GM19467 (cell line): ENCODE measurements at regions not wholly inside any gene's neighbourhood (a gene's known extent, or its start where the extent isn't known, plus 50 kb on each side); places are given as distances from the start of the nearest gene placed in this dataset.

ENCODE experiments used
- ATAC-seq: cut with Tn5 transposase; IDR thresholded peaks from one replicate; pipeline ENCODE4 v1.9.1; 2021; ENCODE audit warnings: mild to moderate bottlenecking, moderate library complexity; ENCODE audit not compliant: unreplicated experiment

- ATAC-seq = no peak
These were observed 108.6 kb upstream of the RUNX3 start for GRCh38 chr1:25038699-25039098.

DNA sequence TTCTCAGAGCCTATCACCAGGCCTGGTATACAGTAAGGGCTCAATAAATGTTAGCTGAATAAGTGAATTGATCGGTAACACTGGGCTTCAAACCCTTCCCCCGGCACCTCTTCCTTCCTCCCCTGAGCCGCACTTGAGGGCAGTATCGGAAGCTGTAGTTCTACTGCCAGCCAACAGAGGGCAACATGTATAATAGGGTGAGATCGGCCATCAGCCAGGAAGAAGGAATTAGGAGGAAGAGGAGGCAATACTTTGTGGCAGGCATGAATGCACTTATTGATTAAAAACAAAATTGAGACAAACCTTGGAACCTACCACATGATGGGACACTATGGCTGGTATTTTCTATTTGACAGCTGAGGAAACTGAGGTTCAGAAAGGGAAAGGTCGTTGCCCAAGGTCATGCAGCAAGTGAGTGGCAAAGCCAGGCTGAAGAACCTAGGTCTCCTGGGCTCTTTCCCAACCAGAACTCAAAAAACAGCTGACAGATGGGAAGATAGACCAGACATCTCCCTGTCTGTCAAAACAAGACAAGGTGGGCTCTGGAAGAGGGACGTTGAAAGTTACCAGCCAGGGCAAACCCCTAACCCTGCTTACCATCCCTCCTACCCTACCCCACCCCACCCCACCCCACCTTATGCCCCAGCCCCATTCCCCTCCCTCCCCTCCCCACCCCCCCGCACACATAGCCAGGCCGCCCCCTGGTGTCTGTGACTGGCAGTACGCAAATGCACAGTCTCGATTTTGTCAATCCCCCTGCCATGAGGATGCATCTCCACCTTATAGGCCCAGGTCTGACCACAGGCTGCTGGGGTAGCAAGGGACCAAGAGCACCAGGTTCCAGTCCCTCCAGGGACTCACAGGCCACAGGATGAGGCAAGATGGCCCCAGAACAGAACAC lies 107.3 kb upstream of the RUNX3 start:
- ATAC-seq = no peak

DNA sequence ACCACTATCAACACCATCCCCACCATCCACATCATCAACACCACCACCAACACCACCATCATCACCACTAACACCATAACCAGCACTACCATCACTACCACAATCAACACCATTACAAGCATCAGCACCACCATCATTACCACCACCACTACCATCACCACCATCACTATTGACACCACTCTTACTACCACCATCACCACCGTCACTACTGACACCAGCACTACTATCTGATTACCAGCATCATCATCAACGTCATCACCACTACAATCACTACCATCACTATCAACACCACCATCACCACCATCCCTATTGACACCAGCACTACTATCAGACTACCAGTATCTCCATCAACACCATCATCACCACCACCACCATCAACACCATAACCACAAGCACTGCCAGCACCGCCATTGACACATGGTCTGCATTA lies 106.1 kb upstream of the RUNX3 start:
- no peak for ATAC-seq

DNA sequence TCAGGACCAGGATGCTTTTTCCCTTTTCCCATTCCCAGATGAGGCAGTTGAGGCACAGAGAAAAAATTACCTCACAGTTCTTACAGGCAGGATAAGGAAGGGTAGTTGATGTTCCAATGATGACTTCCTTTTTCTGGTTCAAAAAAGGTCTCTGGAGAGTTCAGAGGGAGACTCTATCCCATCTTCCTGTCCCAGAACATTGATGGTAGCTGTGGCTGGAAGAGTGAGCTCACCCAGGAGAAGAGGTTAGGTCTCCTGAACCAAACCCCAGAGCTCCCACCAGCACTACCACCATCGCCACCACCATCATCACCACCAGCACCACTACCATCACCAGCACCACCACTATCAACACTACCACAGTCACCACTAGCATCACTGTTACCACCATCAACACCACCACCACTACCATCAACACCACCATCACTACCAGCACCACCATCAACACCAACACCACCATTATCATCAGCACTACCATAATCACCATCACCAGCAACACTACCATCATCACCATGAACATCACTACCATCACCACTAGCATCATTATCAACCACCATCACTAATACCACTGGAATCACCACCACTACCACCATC lies 105.5 kb upstream of the RUNX3 start:
- ATAC-seq = no peak

GRCh38 chr1:25034736-25035522 lies 104.9 kb upstream of the RUNX3 start:
- no peak for ATAC-seq

GRCh38 chr1:25033828-25034705 lies 104.0 kb upstream of the RUNX3 start:
- ATAC-seq = no peak

- ATAC-seq = no peak
These were observed 103.2 kb upstream of the RUNX3 start for GRCh38 chr1:25033030-25033827.

DNA sequence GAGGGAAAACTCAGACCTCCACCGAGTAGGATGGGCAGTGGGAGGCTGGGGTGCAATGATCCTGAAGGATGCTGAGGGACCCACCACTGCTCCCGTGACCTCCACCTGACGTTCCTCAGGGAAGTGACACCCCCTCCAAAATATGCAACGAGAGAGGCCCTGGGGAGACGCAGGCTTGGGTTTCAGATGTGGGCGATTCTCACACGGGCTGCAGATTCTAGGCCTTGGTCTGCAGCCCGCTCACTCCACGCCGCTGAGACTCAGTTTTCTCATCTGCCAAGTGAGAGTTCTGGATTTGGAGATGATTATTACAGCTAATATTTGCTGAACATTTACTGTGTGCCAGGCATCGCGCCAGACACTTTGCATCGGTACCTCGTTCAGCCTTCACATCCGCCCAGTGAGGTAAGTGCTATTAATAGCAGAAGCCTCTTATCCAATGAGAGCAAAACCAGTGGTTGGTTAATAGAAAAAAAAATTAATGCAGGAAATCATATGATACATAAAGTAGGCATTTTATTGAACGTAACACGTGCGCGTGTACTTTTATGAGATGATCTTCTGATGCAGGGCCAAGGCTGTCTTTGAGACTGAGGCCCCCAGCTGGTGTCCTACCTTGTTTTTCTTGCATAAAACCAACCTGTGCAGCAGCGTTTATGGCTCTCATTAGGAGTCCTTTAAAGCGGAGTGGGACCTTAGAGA lies 102.0 kb upstream of the RUNX3 start:
- ATAC-seq = no peak

DNA sequence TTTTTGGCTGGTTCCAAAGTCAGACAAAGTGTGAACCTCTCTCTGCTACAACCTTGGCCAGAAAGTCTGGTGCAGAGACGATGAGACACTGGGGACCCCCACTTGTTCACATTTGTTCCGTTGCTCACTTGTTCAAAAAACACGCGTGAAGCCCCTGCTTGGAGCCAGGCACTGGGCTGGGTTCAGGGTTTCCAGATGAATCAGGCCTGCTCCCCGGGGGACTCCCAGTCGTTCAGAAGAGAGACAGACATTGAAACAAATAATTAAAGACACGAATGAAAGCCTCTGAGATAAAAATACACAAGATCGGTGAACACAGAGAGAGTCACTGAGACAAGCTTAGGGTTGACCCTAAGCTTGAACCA lies 101.5 kb upstream of the RUNX3 start:
- ATAC-seq = no peak

- ATAC-seq = no peak
These were observed 100.9 kb upstream of the RUNX3 start for GRCh38 chr1:25030674-25031589.

DNA sequence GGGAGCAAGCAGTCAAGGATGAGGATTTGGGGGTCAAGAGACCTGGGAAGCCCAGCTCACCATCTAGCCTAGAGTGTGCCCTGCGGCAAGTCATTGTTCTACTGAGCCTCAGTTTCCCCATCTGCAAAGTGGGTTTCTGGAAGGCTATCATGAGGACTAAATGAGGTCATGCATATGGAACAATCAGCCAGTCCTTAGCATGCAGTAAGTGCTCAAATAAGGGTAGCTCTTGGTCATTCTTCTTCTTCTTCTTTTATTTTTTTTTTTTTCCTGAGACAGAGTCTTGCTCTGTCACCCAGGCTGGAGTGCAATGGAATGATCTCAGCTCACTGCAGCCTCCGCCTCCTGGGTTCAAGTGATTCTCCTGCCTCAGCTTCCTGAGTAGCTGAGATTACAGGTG lies 99.9 kb upstream of the RUNX3 start:
- ATAC-seq = no peak

DNA sequence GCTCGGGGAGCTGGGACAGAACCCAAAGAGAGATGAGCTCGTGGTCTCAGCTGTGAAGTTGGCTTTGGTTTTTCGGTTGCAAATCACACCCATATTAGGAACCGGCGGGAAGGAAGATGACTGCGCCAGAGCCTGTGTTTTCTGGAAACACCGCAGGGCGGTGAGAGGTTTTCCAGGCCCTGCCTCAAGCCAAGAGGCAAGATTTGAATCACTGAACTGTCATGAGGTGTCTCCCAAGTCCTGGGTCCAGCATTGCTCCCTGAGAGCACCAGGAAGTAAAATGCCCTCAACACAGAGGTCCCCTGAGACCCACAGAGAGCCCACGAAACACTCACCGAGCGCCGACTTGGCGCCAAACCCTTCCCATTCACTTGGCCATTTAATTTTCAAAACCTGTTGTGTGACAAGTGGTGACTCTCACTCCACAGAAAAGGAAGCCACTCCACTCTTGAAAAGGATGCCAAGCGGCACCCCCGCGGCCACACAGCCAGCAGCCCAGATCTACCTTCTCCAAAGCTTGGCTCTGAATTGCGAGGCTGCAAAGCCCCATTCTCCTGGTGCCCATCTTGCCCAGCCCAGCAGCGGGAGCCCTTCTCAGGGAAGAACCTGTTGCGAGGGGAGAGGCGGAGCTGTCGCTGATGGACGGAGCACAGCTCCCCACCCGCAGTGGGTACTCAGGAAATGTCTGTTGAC lies 99.0 kb upstream of the RUNX3 start:
- ATAC-seq = no peak

GRCh38 chr1:25028587-25028906 lies 98.5 kb upstream of the RUNX3 start:
- no peak for ATAC-seq

DNA sequence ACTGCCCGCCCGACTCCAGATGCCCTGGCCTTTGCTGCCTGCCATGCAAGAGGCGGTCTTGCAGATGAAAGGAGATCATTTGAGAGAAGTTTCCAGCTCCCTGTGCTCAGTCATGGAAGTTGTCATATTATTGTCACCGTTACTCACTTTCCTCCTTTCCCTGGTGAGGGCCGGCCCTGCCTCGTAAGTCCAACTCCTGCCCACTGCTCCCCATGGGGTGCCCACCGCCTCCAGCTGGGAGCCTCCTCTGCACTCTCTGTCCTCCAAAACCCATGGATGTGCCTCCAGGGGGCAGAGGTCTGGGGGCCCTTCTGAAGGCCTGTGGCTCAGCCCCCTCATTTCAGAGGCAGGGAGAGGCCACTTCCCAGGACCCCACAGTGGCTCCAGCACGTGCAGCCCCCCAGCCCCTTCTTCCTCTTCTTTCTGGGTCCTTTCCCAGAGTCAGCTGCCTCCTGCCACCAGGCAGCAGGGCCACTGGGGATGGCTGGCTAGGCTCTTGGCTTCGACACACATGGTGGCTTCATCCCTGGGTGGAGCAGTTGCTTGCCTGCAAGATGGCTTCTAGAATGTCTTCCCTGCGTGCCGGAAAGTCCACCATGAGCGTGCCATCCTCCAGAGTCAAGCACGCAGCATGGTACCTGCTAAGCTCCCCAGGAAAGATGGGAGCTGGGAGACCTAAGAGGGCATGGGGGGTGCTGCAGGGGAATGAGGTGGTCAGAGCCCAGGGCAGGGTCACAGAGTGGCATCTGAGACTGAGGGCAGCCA lies 97.9 kb upstream of the RUNX3 start:
- ATAC-seq = no peak

DNA sequence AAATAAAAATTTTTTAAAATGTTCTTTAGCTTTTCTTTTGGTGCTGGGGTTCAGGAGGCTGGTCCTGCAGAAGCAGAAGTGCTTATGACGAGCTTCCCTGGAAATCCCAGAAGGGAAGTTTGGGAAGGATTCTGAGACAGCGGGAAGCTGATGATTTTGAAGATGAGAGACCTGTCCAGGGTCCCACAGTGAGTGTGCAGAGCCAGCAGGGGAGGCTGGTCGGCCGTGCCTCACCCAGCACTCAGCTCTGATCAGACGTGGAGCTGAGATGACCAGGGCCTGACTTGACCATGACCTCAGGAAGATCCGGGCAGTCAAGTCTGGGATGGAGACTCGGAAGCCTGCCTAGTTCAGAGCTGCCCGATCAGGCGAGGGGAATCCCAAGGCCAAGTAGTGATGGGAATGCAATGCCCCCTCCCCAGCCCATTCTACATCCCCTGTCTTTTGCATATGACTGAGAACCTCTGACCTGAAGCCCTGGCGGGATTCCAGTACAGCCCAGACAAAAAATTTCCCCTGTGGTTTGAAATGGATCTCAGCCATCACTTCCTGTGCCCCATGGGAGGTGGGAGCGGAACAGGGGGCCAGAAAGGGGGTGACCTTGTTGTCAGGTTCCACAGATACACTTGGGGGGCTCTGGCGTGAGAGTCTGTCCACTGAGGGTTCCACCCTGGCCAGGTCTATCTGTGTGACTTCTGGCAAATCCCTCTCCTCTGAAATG lies 96.8 kb upstream of the RUNX3 start:
- no peak for ATAC-seq

- ATAC-seq = no peak
These were observed 96.2 kb upstream of the RUNX3 start for GRCh38 chr1:25026304-25026703.
